ENCODE measurements at regions not wholly inside any gene's neighbourhood (a gene's known extent, or its start where the extent isn't known, plus 50 kb on each side); places are given as distances from the start of the nearest gene placed in this dataset.

DNA sequence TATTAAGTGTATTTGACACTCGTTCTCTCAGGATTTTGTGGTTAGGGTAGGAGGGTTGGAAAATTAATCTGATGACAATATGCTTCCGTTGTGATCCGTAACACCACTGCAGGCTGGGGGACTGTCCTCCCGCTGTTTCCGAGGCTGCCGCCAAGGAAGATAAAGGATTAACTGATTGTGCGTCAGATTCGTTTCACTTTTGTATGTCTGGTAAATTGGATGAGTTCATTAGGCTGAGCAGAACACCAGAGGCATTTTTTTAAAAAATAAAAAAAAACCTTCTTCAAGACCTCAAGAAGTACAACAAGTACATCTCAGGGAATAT is 486.7 kb upstream of the SALL1 start:
- TF ChIP-seq, protein P1, sequence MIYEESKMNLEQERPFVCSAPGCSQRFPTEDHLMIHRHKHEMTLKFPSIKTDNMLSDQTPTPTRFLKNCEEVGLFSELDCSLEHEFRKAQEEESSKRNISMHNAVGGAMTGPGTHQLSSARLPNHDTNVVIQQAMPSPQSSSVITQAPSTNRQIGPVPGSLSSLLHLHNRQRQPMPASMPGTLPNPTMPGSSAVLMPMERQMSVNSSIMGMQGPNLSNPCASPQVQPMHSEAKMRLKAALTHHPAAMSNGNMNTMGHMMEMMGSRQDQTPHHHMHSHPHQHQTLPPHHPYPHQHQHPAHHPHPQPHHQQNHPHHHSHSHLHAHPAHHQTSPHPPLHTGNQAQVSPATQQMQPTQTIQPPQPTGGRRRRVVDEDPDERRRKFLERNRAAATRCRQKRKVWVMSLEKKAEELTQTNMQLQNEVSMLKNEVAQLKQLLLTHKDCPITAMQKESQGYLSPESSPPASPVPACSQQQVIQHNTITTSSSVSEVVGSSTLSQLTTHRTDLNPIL (CRISPR knock-in tag; IDR thresholded peaks at IDR 0.05; ENCODE audit: low read depth) = no peak
- TF ChIP-seq ZFP3 (CRISPR knock-in tag; IDR thresholded peaks at IDR 0.05) (no peak; the same call in 1 of the 2 replicates), SNAI2 (CRISPR knock-in tag; IDR thresholded peaks at IDR 0.05) (no peak)
